Hepatocyte (in vitro differentiated cells): ENCODE measurements at regions not wholly inside any gene's neighbourhood (a gene's known extent, or its start where the extent isn't known, plus 50 kb on each side); places are given as distances from the start of the nearest gene placed in this dataset.
"Not testable (repeated sequence)": the region's sequence is repeated elsewhere in the genome, so short reads cannot be mapped to it uniquely, and the experiment has no call there.

Source experiments
- DNase-seq: peaks from one replicate; pipeline ENCODE4 v3.0.0-alpha.2; 2016; ENCODE audit warnings: low spot score
- H2AFZ ChIP-seq: fragments of 200-600 bp; sonication (generic); 2 replicates; pipeline ENCODE4 v1.6.0; 2016; ENCODE audit warnings: antibody characterized with exemption, mild to moderate bottlenecking
- H3K27ac ChIP-seq: fragments of 200-600 bp; sonication (generic); 2 replicates; pipeline ENCODE4 v1.5.1; 2016; ENCODE audit warnings: mild to moderate bottlenecking
- H3K27me3 ChIP-seq: fragments of 200-600 bp; sonication (generic); 2 replicates; pipeline ENCODE4 v1.6.1; 2016
- H3K36me3 ChIP-seq: fragments of 200-600 bp; sonication (generic); replicated peaks from 2 replicates; pipeline ENCODE4 v1.5.1; 2016; ENCODE audit warnings: low read depth; ENCODE audit not compliant: insufficient read depth
- H3K4me1 ChIP-seq: fragments of 200-600 bp; sonication (generic); 2 replicates; pipeline ENCODE4 v1.5.1; 2016; ENCODE audit warnings: mild to moderate bottlenecking, moderate library complexity; ENCODE audit not compliant: insufficient read depth
- H3K4me2 ChIP-seq: fragments of 200-600 bp; sonication (generic); 2 replicates; pipeline ENCODE4 v1.6.0; 2016
- H3K4me3 ChIP-seq: fragments of 200-600 bp; sonication (generic); 2 replicates; pipeline ENCODE4 v1.5.1; 2016; ENCODE audit warnings: mild to moderate bottlenecking
- H3K79me2 ChIP-seq: fragments of 200-600 bp; sonication (generic); 2 replicates; pipeline ENCODE4 v1.6.0; 2017; ENCODE audit warnings: mild to moderate bottlenecking
- H3K9me2 ChIP-seq: fragments of 200-600 bp; sonication (generic); replicated peaks from 2 replicates; pipeline ENCODE4 v1.6.0; 2017; ENCODE audit warnings: mild to moderate bottlenecking; ENCODE audit not compliant: insufficient read depth
- H3K9me3 ChIP-seq: fragments of 200-600 bp; sonication (generic); 2 replicates; pipeline ENCODE4 v1.5.1; 2016; ENCODE audit warnings: low read depth, mild to moderate bottlenecking
- H4K20me1 ChIP-seq: fragments of 200-600 bp; sonication (generic); 2 replicates; pipeline ENCODE4 v1.6.0; 2016; ENCODE audit warnings: mild to moderate bottlenecking; ENCODE audit not compliant: insufficient read depth, poor library complexity, severe bottlenecking
- CTCF ChIP-seq: fragments of 200-600 bp; sonication (generic); IDR thresholded peaks from 2 replicates; pipeline ENCODE4 v1.5.1; 2016; ENCODE audit warnings: antibody characterized with exemption, mild to moderate bottlenecking; ENCODE audit not compliant: poor library complexity
- EZH2 ChIP-seq: fragments of 200-600 bp; sonication (generic); IDR thresholded peaks from 2 replicates; pipeline ENCODE4 v1.6.1; 2016; ENCODE audit warnings: antibody characterized with exemption, mild to moderate bottlenecking, borderline replicate concordance
- EZH2phosphoT487 ChIP-seq: fragments of 200-600 bp; sonication (generic); IDR thresholded peaks from one replicate; pipeline ENCODE4 v1.6.1; 2018; ENCODE audit warnings: antibody characterized with exemption, mild to moderate bottlenecking, low read depth, moderate library complexity; ENCODE audit not compliant: unreplicated experiment, severe bottlenecking
- WGBS: methylation state at CpG from one replicate; pipeline ENCODE4 v1.1.6; 2016; ENCODE audit warnings: low lambda C conversion rate; ENCODE audit errors: missing lambda C conversion rate; 5-methylcytosine and 5-hydroxymethylcytosine counted together

DNA sequence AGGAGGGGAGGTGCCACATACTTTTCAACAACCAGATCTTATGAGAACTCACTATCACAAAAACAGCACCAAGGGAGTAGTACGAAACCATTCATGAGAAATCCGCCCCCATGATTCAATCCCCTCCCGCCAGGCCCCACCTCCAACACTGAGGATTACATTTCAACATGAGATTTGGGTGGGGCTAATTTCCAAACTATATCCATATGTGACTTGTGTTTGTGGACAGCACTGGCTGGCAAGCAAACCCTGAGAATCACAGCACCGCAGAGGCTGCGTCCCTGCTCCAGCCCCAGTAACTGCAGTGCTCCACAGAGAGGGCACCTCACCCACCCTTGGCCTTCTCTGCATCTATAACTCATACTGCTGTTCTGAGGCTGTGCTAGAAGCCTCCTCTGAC, 211.2 kb upstream of the PODXL start:
- no peak overlapping the region for H3K4me3 ChIP-seq
- H3K9me2 ChIP-seq: no peaks in the 10 kb centered on the region
- no peak for TF ChIP-seq EZH2
- no peak for TF ChIP-seq CTCF
- TF ChIP-seq EZH2phosphoT487: no peak
- H4K20me1 ChIP-seq: no peaks in the 10 kb centered on the region
- H3K27me3 ChIP-seq: no peaks in the 10 kb centered on the region
- H2AFZ ChIP-seq: no peak overlapping the region
- H3K36me3 ChIP-seq: no peaks in the 10 kb centered on the region
- H3K9me3 ChIP-seq: no peaks in the 10 kb centered on the region
- no peak for DNase-seq
- H3K79me2 ChIP-seq: no peaks in the 10 kb centered on the region
- no peak overlapping the region for H3K27ac ChIP-seq
- H3K4me2 ChIP-seq: no peak overlapping the region
- 95% methylated on average over 5 of the region's 5 CpGs for WGBS
- no peaks in the 10 kb centered on the region for H3K4me1 ChIP-seq

- Histone ChIP-seq H3K4me1 (no peaks in the 10 kb centered on the region), H3K27me3 (peaks cover 5% of the 10 kb centered on the region), H4K20me1 (no peaks in the 10 kb centered on the region), H3K36me3 (no peaks in the 10 kb centered on the region), H3K4me2 (no peak overlapping the region), H2AFZ (no peak overlapping the region), H3K9me2 (no peaks in the 10 kb centered on the region), H3K79me2 (no peaks in the 10 kb centered on the region), H3K4me3 (no peak overlapping the region), H3K27ac (no peak overlapping the region), H3K9me3 (no peaks in the 10 kb centered on the region)
- no peak for DNase-seq
- TF ChIP-seq EZH2 (no peak), EZH2phosphoT487 (no peak), CTCF (no peak)
- 78% methylated on average over 2 of the region's 2 CpGs for WGBS
Observed at GRCh38 chr7:131765575-131765974, 209.1 kb upstream of the PODXL start.

- H3K79me2 ChIP-seq: no peaks in the 10 kb centered on the region
- no peaks in the 10 kb centered on the region for H3K9me3 ChIP-seq
- WGBS: 93% methylated on average over 13 of the region's 13 CpGs
- H4K20me1 ChIP-seq: no peaks in the 10 kb centered on the region
- no peak for TF ChIP-seq EZH2
- TF ChIP-seq CTCF: no peak
- no peak for TF ChIP-seq EZH2phosphoT487
- no peak for DNase-seq
- H3K9me2 ChIP-seq: no peaks in the 10 kb centered on the region
- H3K4me2 ChIP-seq: no peak overlapping the region
- H3K27me3 ChIP-seq: peaks cover 11% of the 10 kb centered on the region
- H3K36me3 ChIP-seq: no peaks in the 10 kb centered on the region
- no peak overlapping the region for H2AFZ ChIP-seq
- no peaks in the 10 kb centered on the region for H3K4me1 ChIP-seq
- no peak overlapping the region for H3K27ac ChIP-seq
- H3K4me3 ChIP-seq: no peak overlapping the region
Observed at GRCh38 chr7:131764143-131764775, 207.8 kb upstream of the PODXL start.

- TF ChIP-seq EZH2 (no peak), EZH2phosphoT487 (no peak), CTCF (no peak)
- DNase-seq: no peak
- H3K36me3 ChIP-seq: no peaks in the 10 kb centered on the region
- peaks cover 11% of the 10 kb centered on the region for H3K27me3 ChIP-seq
- no peak overlapping the region for H3K4me3 ChIP-seq
- no peak overlapping the region for H3K4me2 ChIP-seq
- H3K4me1 ChIP-seq: no peaks in the 10 kb centered on the region
- no peaks in the 10 kb centered on the region for H3K79me2 ChIP-seq
- whole genome bisulfite sequencing: 89% methylated on average over 2 of the region's 2 CpGs
- H3K9me2 ChIP-seq: no peaks in the 10 kb centered on the region
- H3K9me3 ChIP-seq: no peaks in the 10 kb centered on the region
- H2AFZ ChIP-seq: no peak overlapping the region
- H4K20me1 ChIP-seq: no peaks in the 10 kb centered on the region
- H3K27ac ChIP-seq: no peak overlapping the region
Observed at GRCh38 chr7:131762753-131763152, 206.3 kb upstream of the PODXL start.

- H3K4me2 ChIP-seq, H3K36me3 ChIP-seq, H3K4me1 ChIP-seq, H3K9me2 ChIP-seq, H3K4me3 ChIP-seq, H3K27ac ChIP-seq, H3K27me3 ChIP-seq, H2AFZ ChIP-seq, H4K20me1 ChIP-seq, H3K79me2 ChIP-seq, DNase-seq, H3K9me3 ChIP-seq: not testable (repeated sequence)
- 96% methylated on average over 20 of the region's 28 CpGs for WGBS
Observed at GRCh38 chr7:131755801-131756200, 199.4 kb upstream of the PODXL start.
